ENCODE measurements at regions not wholly inside any gene's neighbourhood (a gene's known extent, or its start where the extent isn't known, plus 50 kb on each side); places are given as distances from the start of the nearest gene placed in this dataset.

DNA sequence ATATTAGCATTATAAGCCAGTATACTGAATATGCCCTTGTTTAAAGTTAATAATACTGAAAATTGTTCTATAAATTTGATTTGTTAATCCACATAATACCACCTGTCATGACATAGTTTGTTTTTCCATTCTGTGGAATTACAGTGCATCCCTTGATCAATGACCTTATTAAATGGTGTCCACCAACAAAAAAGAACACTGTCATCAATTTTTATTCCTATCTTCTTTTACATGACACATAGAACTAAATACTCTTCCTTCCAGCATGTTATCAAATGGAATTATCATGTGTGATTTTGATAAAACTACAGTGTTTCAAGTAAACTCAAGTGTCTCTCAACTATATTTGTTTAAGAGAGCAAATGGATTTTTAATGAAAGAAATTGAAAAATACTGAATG is 221.8 kb upstream of the MBL2 start:
- no peaks in the 10 kb centered on the region for H3K27me3 ChIP-seq (ENCODE audit: insufficient read depth, low read depth, low read length)
- H3K4me3 ChIP-seq (ENCODE audit: low read length), result no peak overlapping the region
- H2AFZ ChIP-seq (ENCODE audit: low read depth, low read length), result no peak overlapping the region
- H3K4me2 ChIP-seq (ENCODE audit: low read length), result no peak overlapping the region
- no peaks in the 10 kb centered on the region for H3K79me2 ChIP-seq (replicated peaks; ENCODE audit: insufficient read depth, low read length)
- no peaks in the 10 kb centered on the region for H3K36me3 ChIP-seq (ENCODE audit: insufficient read depth, low read length)
- no peaks in the 10 kb centered on the region for H3K9me2 ChIP-seq (ENCODE audit: insufficient read depth, low read length)
- no peaks in the 10 kb centered on the region for H3K9me3 ChIP-seq (ENCODE audit: low read length)
- H3K9ac ChIP-seq (ENCODE audit: low read length), result no peak overlapping the region
- no peaks in the 10 kb centered on the region for H4K20me1 ChIP-seq (ENCODE audit: insufficient read depth)
- TF ChIP-seq TAF1 (IDR thresholded peaks at IDR 0.05; ENCODE audit: low read depth), result no peak
- TF ChIP-seq EZH2 (IDR thresholded peaks at IDR 0.05; ENCODE audit: borderline replicate concordance, insufficient read depth, low read length, poor library complexity, severe bottlenecking), result no peak
- TF ChIP-seq EP300 (conservative IDR thresholded peaks at IDR 0.05; ENCODE audit: poor library complexity, severe bottlenecking), result no peak
- TF ChIP-seq, protein P1, sequence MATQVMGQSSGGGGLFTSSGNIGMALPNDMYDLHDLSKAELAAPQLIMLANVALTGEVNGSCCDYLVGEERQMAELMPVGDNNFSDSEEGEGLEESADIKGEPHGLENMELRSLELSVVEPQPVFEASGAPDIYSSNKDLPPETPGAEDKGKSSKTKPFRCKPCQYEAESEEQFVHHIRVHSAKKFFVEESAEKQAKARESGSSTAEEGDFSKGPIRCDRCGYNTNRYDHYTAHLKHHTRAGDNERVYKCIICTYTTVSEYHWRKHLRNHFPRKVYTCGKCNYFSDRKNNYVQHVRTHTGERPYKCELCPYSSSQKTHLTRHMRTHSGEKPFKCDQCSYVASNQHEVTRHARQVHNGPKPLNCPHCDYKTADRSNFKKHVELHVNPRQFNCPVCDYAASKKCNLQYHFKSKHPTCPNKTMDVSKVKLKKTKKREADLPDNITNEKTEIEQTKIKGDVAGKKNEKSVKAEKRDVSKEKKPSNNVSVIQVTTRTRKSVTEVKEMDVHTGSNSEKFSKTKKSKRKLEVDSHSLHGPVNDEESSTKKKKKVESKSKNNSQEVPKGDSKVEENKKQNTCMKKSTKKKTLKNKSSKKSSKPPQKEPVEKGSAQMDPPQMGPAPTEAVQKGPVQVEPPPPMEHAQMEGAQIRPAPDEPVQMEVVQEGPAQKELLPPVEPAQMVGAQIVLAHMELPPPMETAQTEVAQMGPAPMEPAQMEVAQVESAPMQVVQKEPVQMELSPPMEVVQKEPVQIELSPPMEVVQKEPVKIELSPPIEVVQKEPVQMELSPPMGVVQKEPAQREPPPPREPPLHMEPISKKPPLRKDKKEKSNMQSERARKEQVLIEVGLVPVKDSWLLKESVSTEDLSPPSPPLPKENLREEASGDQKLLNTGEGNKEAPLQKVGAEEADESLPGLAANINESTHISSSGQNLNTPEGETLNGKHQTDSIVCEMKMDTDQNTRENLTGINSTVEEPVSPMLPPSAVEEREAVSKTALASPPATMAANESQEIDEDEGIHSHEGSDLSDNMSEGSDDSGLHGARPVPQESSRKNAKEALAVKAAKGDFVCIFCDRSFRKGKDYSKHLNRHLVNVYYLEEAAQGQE (IDR thresholded peaks at IDR 0.05; ENCODE audit: borderline replicate concordance), result no peak
- no peak for TF ChIP-seq RAD21 (conservative IDR thresholded peaks at IDR 0.05)
- TF ChIP-seq, protein P2, sequence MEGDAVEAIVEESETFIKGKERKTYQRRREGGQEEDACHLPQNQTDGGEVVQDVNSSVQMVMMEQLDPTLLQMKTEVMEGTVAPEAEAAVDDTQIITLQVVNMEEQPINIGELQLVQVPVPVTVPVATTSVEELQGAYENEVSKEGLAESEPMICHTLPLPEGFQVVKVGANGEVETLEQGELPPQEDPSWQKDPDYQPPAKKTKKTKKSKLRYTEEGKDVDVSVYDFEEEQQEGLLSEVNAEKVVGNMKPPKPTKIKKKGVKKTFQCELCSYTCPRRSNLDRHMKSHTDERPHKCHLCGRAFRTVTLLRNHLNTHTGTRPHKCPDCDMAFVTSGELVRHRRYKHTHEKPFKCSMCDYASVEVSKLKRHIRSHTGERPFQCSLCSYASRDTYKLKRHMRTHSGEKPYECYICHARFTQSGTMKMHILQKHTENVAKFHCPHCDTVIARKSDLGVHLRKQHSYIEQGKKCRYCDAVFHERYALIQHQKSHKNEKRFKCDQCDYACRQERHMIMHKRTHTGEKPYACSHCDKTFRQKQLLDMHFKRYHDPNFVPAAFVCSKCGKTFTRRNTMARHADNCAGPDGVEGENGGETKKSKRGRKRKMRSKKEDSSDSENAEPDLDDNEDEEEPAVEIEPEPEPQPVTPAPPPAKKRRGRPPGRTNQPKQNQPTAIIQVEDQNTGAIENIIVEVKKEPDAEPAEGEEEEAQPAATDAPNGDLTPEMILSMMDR (IDR thresholded peaks at IDR 0.05; ENCODE audit: poor library complexity, severe bottlenecking), result no peak
- TF ChIP-seq MXI1 (conservative IDR thresholded peaks at IDR 0.05; ENCODE audit: poor library complexity, severe bottlenecking), result no peak
- TF ChIP-seq POLR2AphosphoS5 (IDR thresholded peaks at IDR 0.05), result no peak
- no peak for TF ChIP-seq SMC3 (conservative IDR thresholded peaks at IDR 0.05; ENCODE audit: poor library complexity)
- no peaks in the 10 kb centered on the region for H3F3A ChIP-seq (ENCODE audit: insufficient read depth, low read length, poor library complexity, severe bottlenecking)
- H3K27ac ChIP-seq (ENCODE audit: low read length), result no peak overlapping the region

GRCh38 chr10:52993109-52993508 is 220.5 kb upstream of the MBL2 start:
- H3K36me3 ChIP-seq (ENCODE audit: insufficient read depth, low read length), result no peaks in the 10 kb centered on the region
- no peak overlapping the region for H2AFZ ChIP-seq (ENCODE audit: low read depth, low read length)
- no peak overlapping the region for H3K4me2 ChIP-seq (ENCODE audit: low read length)
- H3K27ac ChIP-seq (ENCODE audit: low read length), result no peak overlapping the region
- no peak overlapping the region for H3K4me3 ChIP-seq (ENCODE audit: low read length)
- H3K9me3 ChIP-seq (ENCODE audit: low read length), result no peaks in the 10 kb centered on the region
- no peak overlapping the region for H3K9ac ChIP-seq (ENCODE audit: low read length)
- H4K20me1 ChIP-seq (ENCODE audit: insufficient read depth), result no peaks in the 10 kb centered on the region
- H3K27me3 ChIP-seq (ENCODE audit: insufficient read depth, low read depth, low read length), result no peaks in the 10 kb centered on the region
- TF ChIP-seq, protein P1 (IDR thresholded peaks at IDR 0.05; ENCODE audit: borderline replicate concordance), result no peak
- TF ChIP-seq, protein P2 (IDR thresholded peaks at IDR 0.05; ENCODE audit: poor library complexity, severe bottlenecking), result no peak
- TF ChIP-seq POLR2AphosphoS5 (IDR thresholded peaks at IDR 0.05), result no peak
- TF ChIP-seq TAF1 (IDR thresholded peaks at IDR 0.05; ENCODE audit: low read depth), result no peak
- H3K79me2 ChIP-seq (replicated peaks; ENCODE audit: insufficient read depth, low read length), result no peaks in the 10 kb centered on the region
- no peaks in the 10 kb centered on the region for H3F3A ChIP-seq (ENCODE audit: insufficient read depth, low read length, poor library complexity, severe bottlenecking)
- no peaks in the 10 kb centered on the region for H3K9me2 ChIP-seq (ENCODE audit: insufficient read depth, low read length)
